ENCODE measurements at regions not wholly inside any gene's neighbourhood (a gene's known extent, or its start where the extent isn't known, plus 50 kb on each side); places are given as distances from the start of the nearest gene placed in this dataset.
A peak's percentile ranks its signal among the peaks of the same experiment; 100 is the strongest.
"Not testable (repeated sequence)": the region's sequence is repeated elsewhere in the genome, so short reads cannot be mapped to it uniquely, and the experiment has no call there.

- no peak for DNase-seq
Observed at GRCh38 chr2:147348931-147349555, 495.8 kb upstream of the ACVR2A start.

- no peak for DNase-seq
Observed at GRCh38 chr2:147346142-147346541, 498.7 kb upstream of the ACVR2A start.

- DNase-seq: no peak
Observed at GRCh38 chr2:147345246-147345645, 499.6 kb upstream of the ACVR2A start.

- no peak for DNase-seq
Observed at GRCh38 chr2:147342329-147342728, 502.5 kb upstream of the ACVR2A start.

GRCh38 chr2:147331790-147332419, 512.9 kb upstream of the ACVR2A start:
- DNase-seq: peak; percentile 31

GRCh38 chr2:147330925-147331324, 513.9 kb upstream of the ACVR2A start:
- DNase-seq: no peak

- DNase-seq: no peak
Observed at GRCh38 chr2:147327613-147328012, 517.2 kb upstream of the ACVR2A start.

- DNase-seq: no peak
Observed at GRCh38 chr2:147325990-147326389, 518.8 kb upstream of the ACVR2A start.

- no peak for DNase-seq
Observed at GRCh38 chr2:147320146-147320545, 524.7 kb upstream of the ACVR2A start.

GRCh38 chr2:147311058-147311430, 533.8 kb upstream of the ACVR2A start:
- DNase-seq: no peak

GRCh38 chr2:147310335-147311057, 534.3 kb upstream of the ACVR2A start:
- no peak for DNase-seq

- DNase-seq: no peak
Observed at GRCh38 chr2:147297820-147298219, 547.0 kb upstream of the ACVR2A start.

GRCh38 chr2:147294825-147295392, 549.9 kb upstream of the ACVR2A start:
- no peak for DNase-seq

GRCh38 chr2:147293991-147294824, 550.6 kb upstream of the ACVR2A start:
- no peak for DNase-seq

- DNase-seq: no peak
Observed at GRCh38 chr2:147288131-147288530, 556.7 kb upstream of the ACVR2A start.

GRCh38 chr2:147275943-147276342, 568.9 kb upstream of the ACVR2A start:
- DNase-seq: no peak

- DNase-seq: no peak
Observed at GRCh38 chr2:147273628-147274027, 571.2 kb upstream of the ACVR2A start.

GRCh38 chr2:147273106-147273505, 571.7 kb upstream of the ACVR2A start:
- no peak for DNase-seq

- DNase-seq: not testable (repeated sequence)
Observed at GRCh38 chr2:147269581-147269980, 575.2 kb upstream of the ACVR2A start.

- no peak for DNase-seq
Observed at GRCh38 chr2:147260241-147260640, 584.6 kb upstream of the ACVR2A start.

- no peak for DNase-seq
Observed at GRCh38 chr2:147255812-147256211, 589.0 kb upstream of the ACVR2A start.

- DNase-seq: no peak
Observed at GRCh38 chr2:147250652-147251356, 594.0 kb upstream of the ACVR2A start.
